GM18508 (cell line): ENCODE measurements at regions not wholly inside any gene's neighbourhood (a gene's known extent, or its start where the extent isn't known, plus 50 kb on each side); places are given as distances from the start of the nearest gene placed in this dataset.
A peak's percentile ranks its signal among the peaks of the same experiment; 100 is the strongest.
"Not testable (repeated sequence)": the region's sequence is repeated elsewhere in the genome, so short reads cannot be mapped to it uniquely, and the experiment has no call there.

Experiments used
- ATAC-seq: cut with Tn5 transposase; IDR thresholded peaks from one replicate; pipeline ENCODE4 v1.9.1; 2021; ENCODE audit warnings: moderate number of reproducible peaks; ENCODE audit not compliant: insufficient read depth, unreplicated experiment

GRCh38 chr1:121443001-121443540 lies 258.3 kb downstream of the SRGAP2C start:
- ATAC-seq, result no peak

GRCh38 chr1:121444096-121444495 lies 259.3 kb downstream of the SRGAP2C start:
- ATAC-seq, result no peak

- no peak for ATAC-seq
Observed at GRCh38 chr1:121445679-121446078, 260.9 kb downstream of the SRGAP2C start.

DNA sequence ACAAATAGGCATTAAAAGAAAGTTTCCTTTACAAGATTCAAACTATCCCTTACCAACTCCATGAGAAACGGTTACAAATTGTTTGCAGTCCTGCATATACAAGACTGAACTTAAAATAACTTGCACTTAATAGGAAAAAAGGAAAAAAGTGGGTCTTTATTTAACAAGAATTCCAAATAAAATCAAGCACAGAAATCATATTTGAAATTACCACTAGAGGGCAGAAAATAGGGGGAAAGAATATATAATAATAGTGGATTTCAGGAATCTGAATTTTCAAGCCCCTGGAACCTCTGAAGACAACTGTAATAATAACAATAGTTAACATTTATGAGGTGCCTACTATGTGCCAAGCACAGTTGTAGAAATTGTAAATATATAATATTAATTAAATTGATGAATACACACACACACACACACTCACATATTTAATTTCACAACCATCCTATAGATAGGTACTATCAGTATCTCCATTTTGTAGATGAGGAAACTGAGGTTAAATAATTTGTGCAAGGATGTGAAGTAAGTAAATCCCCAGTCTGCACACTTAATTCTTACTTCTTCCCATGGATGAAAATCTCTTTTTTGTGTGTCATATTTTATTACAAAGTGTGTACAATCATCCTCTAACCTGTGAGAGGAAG lies 262.6 kb downstream of the SRGAP2C start:
- ATAC-seq, result not testable (repeated sequence)

GRCh38 chr1:121448064-121448463 lies 263.3 kb downstream of the SRGAP2C start:
- ATAC-seq, result not testable (repeated sequence)

GRCh38 chr1:121448851-121449250 lies 264.1 kb downstream of the SRGAP2C start:
- ATAC-seq, result no peak

GRCh38 chr1:121452484-121452883 lies 267.7 kb downstream of the SRGAP2C start:
- ATAC-seq, result no peak

DNA sequence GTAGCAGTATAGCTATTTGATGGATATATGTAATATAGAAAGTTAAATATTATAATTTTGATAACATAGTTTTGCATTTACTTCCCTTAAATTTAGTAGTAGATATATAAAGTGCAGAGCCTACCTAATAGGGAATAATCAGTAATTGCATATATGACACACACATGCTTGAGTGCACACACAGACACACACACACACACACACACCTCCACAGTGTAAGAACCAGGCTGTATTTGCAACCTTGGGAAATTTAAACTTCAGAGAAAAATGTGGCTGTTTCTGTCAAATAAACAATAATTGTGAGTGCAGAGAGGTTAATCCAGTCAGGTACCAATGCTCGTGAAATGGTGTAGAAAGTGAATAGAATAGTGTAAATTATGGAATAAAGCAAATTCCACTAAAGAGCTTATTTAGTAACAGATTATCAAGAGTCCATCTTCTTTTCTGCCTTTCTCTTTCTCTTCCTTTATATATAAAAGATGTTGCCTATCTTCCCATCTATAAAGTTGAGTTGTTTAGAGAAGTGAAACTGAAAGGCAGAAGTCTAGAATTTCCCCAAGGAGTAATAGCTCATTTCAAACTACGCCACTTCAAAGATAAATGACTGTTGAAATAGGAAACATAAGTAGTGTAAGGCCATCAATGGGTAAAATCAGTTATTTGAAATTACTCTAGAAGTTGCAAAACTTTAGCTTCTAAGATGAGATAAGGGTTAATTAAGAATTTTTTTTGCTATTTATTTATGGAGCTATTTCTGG lies 273.7 kb downstream of the SRGAP2C start:
- ATAC-seq, result peak; percentile 98

DNA sequence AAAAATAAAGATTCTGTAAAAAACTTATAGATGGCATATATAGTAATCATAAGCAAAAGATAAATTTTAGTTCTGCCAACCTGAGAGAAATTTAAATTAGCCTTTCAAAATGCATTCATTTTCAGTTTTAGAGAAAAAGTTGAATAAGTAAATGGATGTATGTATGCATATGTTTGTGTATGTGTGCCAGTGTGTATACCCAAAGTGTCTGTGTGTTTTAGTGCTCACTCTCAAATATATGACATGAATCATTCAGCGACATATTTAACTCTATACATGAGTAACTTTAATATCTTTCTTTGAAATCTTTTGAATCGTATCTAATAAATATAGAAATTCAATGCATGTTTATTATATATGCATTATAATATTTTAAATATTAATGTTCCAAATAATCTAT lies 274.5 kb downstream of the SRGAP2C start:
- no peak for ATAC-seq

GRCh38 chr1:121469395-121469794 lies 284.6 kb downstream of the SRGAP2C start:
- not testable (repeated sequence) for ATAC-seq

- not testable (repeated sequence) for ATAC-seq
Observed at GRCh38 chr1:121470401-121470800, 285.6 kb downstream of the SRGAP2C start.

DNA sequence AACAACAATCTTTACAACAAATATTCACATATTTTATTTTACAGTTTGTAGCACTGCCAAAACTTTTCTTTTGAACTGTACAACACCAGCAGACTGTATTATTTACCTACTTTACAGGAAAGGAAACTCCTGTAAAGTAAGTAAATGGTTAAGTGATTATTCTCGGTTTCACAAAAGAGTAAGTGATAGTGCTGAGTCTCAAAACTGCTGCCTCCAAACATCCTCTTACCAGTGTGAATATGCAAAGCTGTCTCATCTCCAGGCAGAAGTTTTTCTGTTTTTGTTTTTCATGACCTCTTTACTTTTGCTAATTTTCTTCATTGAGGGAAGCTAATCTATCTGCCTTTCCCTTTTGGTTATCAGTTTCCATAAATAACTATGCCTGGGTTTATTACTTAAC lies 286.7 kb downstream of the SRGAP2C start:
- peak; percentile 99 for ATAC-seq

DNA sequence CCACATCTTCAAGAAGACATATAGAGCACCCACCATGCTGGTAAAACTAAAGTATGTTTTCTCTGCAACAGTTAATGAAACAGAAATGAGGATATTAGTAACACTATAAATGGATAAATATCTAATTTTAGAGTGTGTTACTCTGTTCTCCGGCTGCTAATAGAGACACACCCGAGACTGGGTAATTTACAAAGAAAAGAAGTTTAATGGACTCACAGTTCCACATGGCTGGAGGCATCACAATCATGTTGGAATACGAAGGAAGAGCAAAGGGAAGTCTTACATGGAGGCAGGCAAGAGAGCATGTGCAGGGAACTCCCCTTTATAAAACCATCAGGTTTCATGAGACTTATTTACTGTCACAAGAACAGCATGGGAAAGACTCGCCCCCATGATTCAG lies 287.2 kb downstream of the SRGAP2C start:
- no peak for ATAC-seq

- ATAC-seq, result no peak
Observed at GRCh38 chr1:121483234-121483633, 298.5 kb downstream of the SRGAP2C start.

- ATAC-seq, result no peak
Observed at GRCh38 chr1:121483961-121484424, 299.2 kb downstream of the SRGAP2C start.

DNA sequence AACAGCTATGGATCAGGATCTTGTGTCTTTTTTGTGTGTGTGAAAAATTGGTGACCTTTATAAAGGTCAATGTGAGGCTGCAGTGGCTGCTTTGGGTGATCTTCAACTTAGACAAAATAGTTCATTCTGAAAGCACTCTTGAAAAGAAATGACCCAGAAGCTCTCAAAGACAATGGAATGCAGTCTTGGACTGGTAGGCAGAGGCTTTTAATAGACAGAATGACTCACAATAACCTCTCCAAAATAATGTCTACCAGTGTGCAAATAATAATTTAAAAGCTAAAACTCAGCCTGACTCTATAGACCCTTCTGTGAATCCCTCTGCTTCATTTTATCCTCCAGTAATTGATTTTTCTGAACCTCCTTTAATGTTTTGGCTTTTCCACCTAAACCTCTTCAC lies 310.0 kb downstream of the SRGAP2C start:
- not testable (repeated sequence) for ATAC-seq

GRCh38 chr1:121511455-121511854 lies 326.7 kb downstream of the SRGAP2C start:
- not testable (repeated sequence) for ATAC-seq

DNA sequence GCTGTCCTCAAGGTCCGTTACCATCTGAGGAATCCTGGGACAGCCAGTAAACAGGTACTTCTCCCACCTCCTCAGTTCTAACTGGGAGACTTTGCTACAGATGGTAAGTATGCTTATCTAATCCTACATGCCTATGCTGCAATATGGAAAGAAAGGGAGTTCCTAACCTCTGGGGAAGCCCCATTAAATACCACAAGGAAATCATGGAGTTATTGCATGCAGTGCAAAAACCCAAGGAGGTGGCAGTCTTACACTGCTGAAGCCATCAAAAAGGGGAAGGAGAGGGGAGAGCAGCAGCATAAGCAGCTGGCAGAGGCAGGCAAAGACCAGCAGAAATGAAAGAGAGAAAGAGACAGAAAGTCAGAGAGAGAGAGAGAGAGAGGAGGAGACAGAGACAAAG lies 327.1 kb downstream of the SRGAP2C start:
- not testable (repeated sequence) for ATAC-seq

DNA sequence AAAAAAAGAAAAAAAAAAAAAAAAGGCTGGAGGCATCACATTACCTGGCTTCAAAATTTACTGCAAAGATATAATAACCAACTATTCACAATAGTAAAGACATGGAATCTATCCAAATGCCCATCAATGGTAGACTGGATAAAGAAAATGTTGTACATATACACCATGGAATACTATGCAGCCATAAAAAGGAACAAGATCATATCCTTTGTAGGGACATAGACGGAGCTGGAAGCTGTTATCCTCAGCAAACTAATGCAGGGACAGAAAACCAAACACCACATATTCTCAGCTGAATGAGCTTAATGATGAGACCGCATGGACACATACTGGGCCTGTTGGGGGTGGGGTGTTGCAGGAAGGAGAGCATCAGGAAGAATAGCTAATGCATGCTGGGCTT lies 330.5 kb downstream of the SRGAP2C start:
- ATAC-seq, result no peak

GRCh38 chr1:121516234-121516967 lies 331.6 kb downstream of the SRGAP2C start:
- peak; percentile 88 for ATAC-seq
